ENCODE measurements at regions not wholly inside any gene's neighbourhood (a gene's known extent, or its start where the extent isn't known, plus 50 kb on each side); places are given as distances from the start of the nearest gene placed in this dataset.

GRCh38 chr2:5250482-5250881 lies 441.7 kb upstream of the SOX11 start:
- no peaks in the 10 kb centered on the region for H3K4me1 Mint-ChIP-seq
- no peaks in the 10 kb centered on the region for H3K36me3 Mint-ChIP-seq
- H3K4me3 Mint-ChIP-seq: no peak overlapping the region
- no peak for ATAC-seq
- no peaks in the 10 kb centered on the region for H3K27me3 Mint-ChIP-seq
- H3K9me3 Mint-ChIP-seq: peaks cover 7% of the 10 kb centered on the region
- H3K27ac Mint-ChIP-seq: no peak overlapping the region

GRCh38 chr2:5253263-5253662 lies 438.9 kb upstream of the SOX11 start:
- no peaks in the 10 kb centered on the region for H3K4me1 Mint-ChIP-seq
- H3K27ac Mint-ChIP-seq: no peak overlapping the region
- no peak overlapping the region for H3K4me3 Mint-ChIP-seq
- H3K27me3 Mint-ChIP-seq: no peaks in the 10 kb centered on the region
- H3K36me3 Mint-ChIP-seq: no peaks in the 10 kb centered on the region
- ATAC-seq: no peak
- peaks cover 4% of the 10 kb centered on the region for H3K9me3 Mint-ChIP-seq

- Mint-ChIP-seq H3K4me1 (no peaks in the 10 kb centered on the region), H3K36me3 (no peaks in the 10 kb centered on the region), H3K27me3 (no peaks in the 10 kb centered on the region), H3K4me3 (no peak overlapping the region), H3K9me3 (peaks cover 11% of the 10 kb centered on the region), H3K27ac (no peak overlapping the region)
- ATAC-seq: no peak
These were observed 437.3 kb upstream of the SOX11 start for GRCh38 chr2:5254791-5255332.

- no peaks in the 10 kb centered on the region for H3K27me3 Mint-ChIP-seq
- peaks cover 7% of the 10 kb centered on the region for H3K9me3 Mint-ChIP-seq
- no peak overlapping the region for H3K27ac Mint-ChIP-seq
- H3K36me3 Mint-ChIP-seq: no peaks in the 10 kb centered on the region
- no peaks in the 10 kb centered on the region for H3K4me1 Mint-ChIP-seq
- H3K4me3 Mint-ChIP-seq: no peak overlapping the region
- no peak for ATAC-seq
These were observed 428.9 kb upstream of the SOX11 start for GRCh38 chr2:5263291-5263690.

- no peaks in the 10 kb centered on the region for H3K27me3 Mint-ChIP-seq
- ATAC-seq: no peak
- H3K27ac Mint-ChIP-seq: no peak overlapping the region
- H3K36me3 Mint-ChIP-seq: no peaks in the 10 kb centered on the region
- no peak overlapping the region for H3K4me3 Mint-ChIP-seq
- no peaks in the 10 kb centered on the region for H3K4me1 Mint-ChIP-seq
- H3K9me3 Mint-ChIP-seq: peaks cover 4% of the 10 kb centered on the region
These were observed 427.8 kb upstream of the SOX11 start for GRCh38 chr2:5264361-5264760.

- no peaks in the 10 kb centered on the region for H3K9me3 Mint-ChIP-seq
- no peaks in the 10 kb centered on the region for H3K4me1 Mint-ChIP-seq
- no peak for ATAC-seq
- H3K27ac Mint-ChIP-seq: no peak overlapping the region
- H3K27me3 Mint-ChIP-seq: no peaks in the 10 kb centered on the region
- no peaks in the 10 kb centered on the region for H3K36me3 Mint-ChIP-seq
- H3K4me3 Mint-ChIP-seq: no peak overlapping the region
These were observed 407.1 kb upstream of the SOX11 start for GRCh38 chr2:5285061-5285460.

- Mint-ChIP-seq H3K4me3 (no peak overlapping the region), H3K27ac (no peak overlapping the region), H3K9me3 (no peaks in the 10 kb centered on the region), H3K36me3 (no peaks in the 10 kb centered on the region), H3K4me1 (no peaks in the 10 kb centered on the region), H3K27me3 (no peaks in the 10 kb centered on the region)
- ATAC-seq: no peak
These were observed 406.1 kb upstream of the SOX11 start for GRCh38 chr2:5285872-5286769.

GRCh38 chr2:5287558-5288334 lies 404.4 kb upstream of the SOX11 start:
- no peaks in the 10 kb centered on the region for H3K27me3 Mint-ChIP-seq
- H3K9me3 Mint-ChIP-seq: no peaks in the 10 kb centered on the region
- H3K4me3 Mint-ChIP-seq: no peak overlapping the region
- H3K27ac Mint-ChIP-seq: no peak overlapping the region
- no peak for ATAC-seq
- H3K4me1 Mint-ChIP-seq: no peaks in the 10 kb centered on the region
- H3K36me3 Mint-ChIP-seq: no peaks in the 10 kb centered on the region

GRCh38 chr2:5290900-5291546 lies 401.2 kb upstream of the SOX11 start:
- ATAC-seq: no peak
- Mint-ChIP-seq H3K27me3 (no peaks in the 10 kb centered on the region), H3K27ac (no peak overlapping the region), H3K4me3 (no peak overlapping the region), H3K9me3 (no peaks in the 10 kb centered on the region), H3K36me3 (no peaks in the 10 kb centered on the region), H3K4me1 (no peaks in the 10 kb centered on the region)

GRCh38 chr2:5304640-5305039 lies 387.5 kb upstream of the SOX11 start:
- Mint-ChIP-seq H3K36me3 (no peaks in the 10 kb centered on the region), H3K27me3 (no peaks in the 10 kb centered on the region), H3K9me3 (peaks cover 16% of the 10 kb centered on the region), H3K4me3 (no peak overlapping the region), H3K27ac (no peak overlapping the region), H3K4me1 (no peaks in the 10 kb centered on the region)
- ATAC-seq: no peak

GRCh38 chr2:5315041-5315440 lies 377.1 kb upstream of the SOX11 start:
- Mint-ChIP-seq H3K9me3 (peaks cover 4% of the 10 kb centered on the region), H3K4me3 (no peak overlapping the region), H3K36me3 (no peaks in the 10 kb centered on the region), H3K4me1 (no peaks in the 10 kb centered on the region), H3K27me3 (no peaks in the 10 kb centered on the region), H3K27ac (no peak overlapping the region)
- ATAC-seq: no peak

GRCh38 chr2:5315512-5315911 lies 376.7 kb upstream of the SOX11 start:
- peaks cover 1% of the 10 kb centered on the region for H3K9me3 Mint-ChIP-seq

GRCh38 chr2:5316001-5316490 lies 376.1 kb upstream of the SOX11 start:
- H3K4me3 Mint-ChIP-seq: no peak overlapping the region
- H3K36me3 Mint-ChIP-seq: no peaks in the 10 kb centered on the region
- no peaks in the 10 kb centered on the region for H3K9me3 Mint-ChIP-seq
- no peaks in the 10 kb centered on the region for H3K27me3 Mint-ChIP-seq
- no peak for ATAC-seq
- H3K4me1 Mint-ChIP-seq: no peaks in the 10 kb centered on the region
- H3K27ac Mint-ChIP-seq: no peak overlapping the region

More at GRCh38 chr2:5315512-5315911, 376.7 kb upstream of the SOX11 start:
- H3K27me3 Mint-ChIP-seq: no peaks in the 10 kb centered on the region
- H3K4me3 Mint-ChIP-seq: no peak overlapping the region
- H3K27ac Mint-ChIP-seq: no peak overlapping the region
- no peaks in the 10 kb centered on the region for H3K4me1 Mint-ChIP-seq
- no peaks in the 10 kb centered on the region for H3K36me3 Mint-ChIP-seq
- ATAC-seq: no peak

- no peak overlapping the region for H3K27ac Mint-ChIP-seq
- H3K9me3 Mint-ChIP-seq: no peaks in the 10 kb centered on the region
- no peak overlapping the region for H3K4me3 Mint-ChIP-seq
- no peaks in the 10 kb centered on the region for H3K27me3 Mint-ChIP-seq
- H3K36me3 Mint-ChIP-seq: no peaks in the 10 kb centered on the region
- no peak for ATAC-seq
- no peaks in the 10 kb centered on the region for H3K4me1 Mint-ChIP-seq
These were observed 372.7 kb upstream of the SOX11 start for GRCh38 chr2:5319493-5319892.

GRCh38 chr2:5322396-5322795 lies 369.8 kb upstream of the SOX11 start:
- H3K4me3 Mint-ChIP-seq: no peak overlapping the region
- no peak for ATAC-seq
- H3K36me3 Mint-ChIP-seq: no peaks in the 10 kb centered on the region
- H3K4me1 Mint-ChIP-seq: no peaks in the 10 kb centered on the region
- H3K27me3 Mint-ChIP-seq: no peaks in the 10 kb centered on the region
- H3K9me3 Mint-ChIP-seq: peaks cover 4% of the 10 kb centered on the region
- H3K27ac Mint-ChIP-seq: no peak overlapping the region
